GM19395 (cell line): ENCODE measurements at regions not wholly inside any gene's neighbourhood (a gene's known extent, or its start where the extent isn't known, plus 50 kb on each side); places are given as distances from the start of the nearest gene placed in this dataset.
"Not testable (repeated sequence)": the region's sequence is repeated elsewhere in the genome, so short reads cannot be mapped to it uniquely, and the experiment has no call there.

Source experiments
- ATAC-seq: cut with Tn5 transposase; IDR thresholded peaks from one replicate; pipeline ENCODE4 v1.9.1; 2021; ENCODE audit warnings: mild to moderate bottlenecking, moderate library complexity; ENCODE audit not compliant: unreplicated experiment

- ATAC-seq, result no peak
Observed at GRCh38 chr9:29422438-29422837, 1849.2 kb upstream of the C9orf72 start.

GRCh38 chr9:29432191-29432590 is 1858.9 kb upstream of the C9orf72 start:
- ATAC-seq, result no peak

- not testable (repeated sequence) for ATAC-seq
Observed at GRCh38 chr9:29432656-29433055, 1859.4 kb upstream of the C9orf72 start.

GRCh38 chr9:29435368-29435767 is 1862.1 kb upstream of the C9orf72 start:
- ATAC-seq, result no peak

DNA sequence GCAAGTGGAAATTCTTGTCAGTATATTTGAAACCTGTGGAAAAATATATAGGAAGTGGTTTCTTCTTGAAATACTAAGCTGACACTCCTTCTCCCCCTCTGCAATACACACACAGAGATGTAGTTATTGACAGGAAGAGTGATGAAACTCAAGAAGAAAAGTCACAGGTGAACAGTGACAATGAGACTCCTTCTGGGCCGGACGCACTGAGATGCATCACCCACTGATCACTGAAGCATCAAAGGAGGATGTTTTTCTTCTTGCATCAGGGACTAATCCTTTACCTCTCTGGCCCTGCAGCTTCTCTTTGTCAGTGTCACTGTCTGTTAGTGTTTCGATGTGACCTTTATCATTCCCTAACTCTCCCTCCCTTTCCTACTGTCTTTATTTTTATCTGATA is 1864.2 kb upstream of the C9orf72 start:
- no peak for ATAC-seq

DNA sequence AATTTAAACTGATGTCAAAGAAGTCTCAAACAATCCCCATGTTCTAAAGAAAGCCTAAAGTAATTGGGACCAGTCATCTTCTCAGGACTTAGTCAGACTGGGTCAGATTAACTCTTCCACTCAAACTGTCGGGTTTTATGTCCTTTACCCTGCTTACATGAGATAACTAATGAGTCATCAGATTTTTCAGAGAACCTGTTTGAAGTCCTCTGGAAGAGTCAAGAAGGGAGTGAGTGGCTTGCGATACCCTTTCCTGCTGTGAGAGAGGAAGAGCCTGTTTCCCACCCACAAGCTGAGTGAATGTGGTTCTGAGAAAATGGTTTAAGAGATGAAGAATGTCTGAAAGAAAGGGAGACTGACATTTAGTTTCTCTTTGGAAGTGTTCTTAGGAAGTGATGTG is 1866.7 kb upstream of the C9orf72 start:
- no peak for ATAC-seq

GRCh38 chr9:29440449-29440848 is 1867.2 kb upstream of the C9orf72 start:
- no peak for ATAC-seq

DNA sequence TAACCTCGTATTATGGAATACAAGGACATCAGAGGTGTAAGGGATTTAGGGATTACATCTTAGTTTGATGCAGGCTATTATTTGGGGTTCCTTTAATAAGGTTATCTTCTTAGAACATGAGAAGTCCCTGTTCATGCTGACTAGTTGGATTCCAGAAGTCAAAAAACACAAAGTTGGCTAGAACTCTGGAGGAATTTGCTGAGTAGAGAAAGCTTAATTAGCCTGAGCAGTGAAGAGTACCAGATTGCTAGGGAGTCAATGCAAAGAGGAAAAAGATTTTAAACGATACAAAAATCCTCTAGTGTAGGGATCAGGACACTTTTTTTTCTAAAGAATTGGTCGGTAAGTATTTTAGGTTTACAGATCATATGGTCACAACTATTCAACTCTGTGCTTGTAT is 1872.5 kb upstream of the C9orf72 start:
- ATAC-seq, result no peak

DNA sequence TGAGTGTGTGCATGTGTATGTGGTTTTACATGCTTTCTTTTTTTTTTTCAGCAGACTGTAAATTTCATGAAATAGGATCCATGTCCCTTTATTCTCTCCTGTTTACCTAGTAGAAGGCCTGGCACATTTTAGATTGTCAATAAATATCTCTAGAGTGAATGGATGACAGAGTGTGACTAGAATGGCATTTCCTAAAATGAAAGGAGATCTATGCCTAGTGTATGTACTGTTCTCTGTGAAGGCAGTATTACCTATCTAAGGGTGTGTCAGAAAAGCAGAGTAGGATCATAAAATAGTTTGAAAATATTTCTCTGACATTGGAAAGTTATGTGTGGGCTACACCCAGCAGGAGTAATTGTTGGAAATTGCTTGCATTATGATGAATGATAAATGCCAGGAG is 1876.0 kb upstream of the C9orf72 start:
- ATAC-seq, result no peak

- ATAC-seq, result not testable (repeated sequence)
Observed at GRCh38 chr9:29450343-29450875, 1877.1 kb upstream of the C9orf72 start.

GRCh38 chr9:29456940-29457339 is 1883.7 kb upstream of the C9orf72 start:
- ATAC-seq, result no peak

DNA sequence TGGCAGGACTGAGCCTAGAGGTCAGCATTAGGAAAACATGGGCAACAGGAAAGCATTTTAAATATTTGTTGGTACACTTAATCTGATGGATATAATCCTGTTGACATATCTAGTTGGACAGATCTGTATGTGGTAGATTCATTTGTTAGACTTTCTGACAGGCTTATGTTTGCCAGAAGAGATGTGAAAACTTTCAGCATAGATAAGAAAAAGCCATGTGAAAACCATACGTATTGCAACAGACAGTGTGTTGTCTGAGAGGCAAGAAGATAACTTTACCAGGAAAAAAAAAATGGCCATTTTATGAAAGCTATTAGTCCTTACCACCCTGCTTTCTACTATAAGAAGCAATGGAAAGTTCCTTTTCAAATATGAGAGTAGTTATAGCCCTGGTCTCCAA is 1902.2 kb upstream of the C9orf72 start:
- no peak for ATAC-seq

- no peak for ATAC-seq
Observed at GRCh38 chr9:29511680-29512079, 1938.4 kb upstream of the C9orf72 start.

GRCh38 chr9:29514336-29514735 is 1941.1 kb upstream of the C9orf72 start:
- ATAC-seq, result no peak

GRCh38 chr9:29514862-29515261 is 1941.6 kb upstream of the C9orf72 start:
- no peak for ATAC-seq

- no peak for ATAC-seq
Observed at GRCh38 chr9:29548436-29548835, 1975.2 kb upstream of the C9orf72 start.

DNA sequence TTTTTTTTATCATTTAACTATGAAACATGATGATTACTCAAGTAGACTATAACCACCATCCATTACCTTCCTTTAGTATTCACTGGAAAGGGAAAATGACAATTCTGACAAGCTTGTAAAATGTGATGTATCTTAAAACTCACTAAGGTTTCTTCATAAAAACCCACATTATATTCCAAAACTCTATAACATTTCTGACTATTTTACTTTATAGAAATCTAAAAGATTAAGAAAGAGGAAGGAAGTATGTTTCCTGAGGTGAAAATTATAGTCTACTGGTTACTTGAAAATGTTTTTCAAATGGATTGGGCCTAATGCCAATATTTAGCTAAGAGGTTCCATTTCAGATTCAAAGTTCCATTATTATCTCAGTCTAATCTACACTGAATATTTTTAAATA is 1982.2 kb upstream of the C9orf72 start:
- ATAC-seq, result no peak

DNA sequence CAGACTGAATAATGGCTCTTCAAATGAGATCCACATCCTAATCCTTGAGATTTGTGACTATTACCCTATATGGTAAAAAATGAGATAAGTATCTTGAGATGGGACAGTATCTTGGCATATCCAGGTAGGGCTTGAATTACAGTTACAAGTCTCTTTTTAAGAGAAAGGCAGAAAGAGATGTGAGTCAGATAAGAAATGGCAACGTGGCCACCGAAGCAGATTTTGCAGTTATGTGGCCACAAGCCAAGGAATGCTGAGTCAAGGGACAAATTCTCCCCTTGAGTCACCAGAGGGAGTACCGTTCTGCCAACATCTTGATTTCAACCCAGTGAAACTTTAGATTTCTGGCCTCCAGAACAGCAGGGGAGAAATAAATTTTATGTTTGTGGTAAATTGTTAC is 1983.0 kb upstream of the C9orf72 start:
- ATAC-seq, result no peak

- no peak for ATAC-seq
Observed at GRCh38 chr9:29556746-29557145, 1983.5 kb upstream of the C9orf72 start.

- no peak for ATAC-seq
Observed at GRCh38 chr9:29564564-29564963, 1991.3 kb upstream of the C9orf72 start.

DNA sequence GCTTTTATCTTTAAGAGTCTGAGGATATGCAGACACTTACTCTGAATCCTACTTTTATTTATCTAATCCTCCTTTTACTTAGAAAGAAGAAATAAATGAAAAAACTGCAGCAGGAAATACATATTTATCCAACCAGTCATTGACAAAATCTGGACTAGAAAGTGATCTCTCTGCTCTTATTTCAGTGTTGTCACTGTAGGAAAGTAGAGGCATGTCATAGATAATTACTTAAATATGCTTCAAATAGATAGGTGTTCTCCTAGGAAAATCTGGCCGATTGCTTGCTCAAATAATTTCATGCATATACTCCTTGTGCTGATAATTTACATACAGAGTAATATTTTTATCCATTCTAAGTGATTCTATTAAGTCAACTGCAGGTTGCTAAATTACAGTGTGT is 2001.9 kb upstream of the C9orf72 start:
- no peak for ATAC-seq

DNA sequence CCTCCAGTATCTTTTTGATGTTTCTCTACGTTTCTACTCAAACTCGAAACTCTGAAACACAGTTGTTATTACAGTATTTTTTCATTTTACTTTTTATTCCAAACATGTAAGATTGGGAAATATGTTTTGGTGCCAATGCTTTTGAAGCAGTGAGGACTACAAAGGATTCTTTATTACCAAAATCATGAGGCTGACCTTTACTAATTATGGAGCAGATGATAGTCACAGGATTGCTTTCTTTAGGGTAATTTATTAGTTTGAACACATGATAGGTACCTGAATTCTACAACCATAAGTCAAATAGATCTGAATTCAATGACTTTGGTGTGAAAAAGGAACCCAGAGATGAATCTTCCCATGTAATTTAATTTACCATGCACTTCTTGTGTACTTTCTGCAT is 2015.1 kb upstream of the C9orf72 start:
- ATAC-seq, result no peak

DNA sequence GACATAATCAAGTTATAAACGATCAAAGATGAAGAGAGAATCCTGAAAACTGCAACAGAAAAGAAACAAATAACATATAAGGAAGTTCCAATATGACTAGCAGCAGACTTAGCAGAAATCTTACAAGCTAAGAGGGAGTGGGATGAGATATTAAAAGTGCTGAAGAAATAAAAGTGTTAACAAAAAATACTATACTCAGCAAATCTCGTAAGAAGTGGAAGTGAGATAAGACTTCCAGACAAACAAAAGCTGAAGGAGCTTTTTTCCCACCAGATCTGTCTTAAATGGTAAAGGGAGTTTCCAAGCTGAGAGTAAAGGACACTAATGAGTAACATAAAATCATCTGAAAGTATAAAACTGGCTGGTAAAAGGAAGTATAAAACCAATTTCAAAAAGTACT is 2036.0 kb upstream of the C9orf72 start:
- ATAC-seq, result no peak

GRCh38 chr9:29613773-29614172 is 2040.5 kb upstream of the C9orf72 start:
- ATAC-seq, result no peak
